Stomach (tissue), 4 donors: ENCODE measurements at regions not wholly inside any gene's neighbourhood (a gene's known extent, or its start where the extent isn't known, plus 50 kb on each side); places are given as distances from the start of the nearest gene placed in this dataset.

ENCODE experiments used
- EP300 ChIP-seq: sonication (generic); formaldehyde crosslinking; IDR thresholded peaks from one replicate; pipeline ENCODE4 v1.6.1; 2017; ENCODE audit warnings: antibody characterized with exemption
- POLR2A ChIP-seq, 4 donors: fragments of 450-650 bp; IDR thresholded peaks; one replicate each; pipeline ENCODE4 v1.6.1; 2016; ENCODE audit warnings: antibody characterized with exemption in 4 of 4, control low read depth in 2 of 4, mild to moderate bottlenecking in 1 of 4, moderate library complexity in 1 of 4
- POLR2AphosphoS5 ChIP-seq, 3 donors: sonication (generic); formaldehyde crosslinking; IDR thresholded peaks; one replicate each; pipeline ENCODE4 v1.6.1; 2016; ENCODE audit warnings: antibody characterized with exemption in 3 of 3
- TF ChIP-seq, protein P1 (sequence below), 7 experiments: fragments of 450-650 bp in 4 of 7; fragments of 200-600 bp in 3 of 7; sonication (generic) in 3 of 7; IDR thresholded peaks; one replicate each; pipeline ENCODE4 v1.5.1; 2016 to 2019; ENCODE audit warnings: antibody characterized with exemption in 7 of 7, control low read depth in 2 of 7, mild to moderate bottlenecking in 1 of 7

- TF ChIP-seq, protein P1, sequence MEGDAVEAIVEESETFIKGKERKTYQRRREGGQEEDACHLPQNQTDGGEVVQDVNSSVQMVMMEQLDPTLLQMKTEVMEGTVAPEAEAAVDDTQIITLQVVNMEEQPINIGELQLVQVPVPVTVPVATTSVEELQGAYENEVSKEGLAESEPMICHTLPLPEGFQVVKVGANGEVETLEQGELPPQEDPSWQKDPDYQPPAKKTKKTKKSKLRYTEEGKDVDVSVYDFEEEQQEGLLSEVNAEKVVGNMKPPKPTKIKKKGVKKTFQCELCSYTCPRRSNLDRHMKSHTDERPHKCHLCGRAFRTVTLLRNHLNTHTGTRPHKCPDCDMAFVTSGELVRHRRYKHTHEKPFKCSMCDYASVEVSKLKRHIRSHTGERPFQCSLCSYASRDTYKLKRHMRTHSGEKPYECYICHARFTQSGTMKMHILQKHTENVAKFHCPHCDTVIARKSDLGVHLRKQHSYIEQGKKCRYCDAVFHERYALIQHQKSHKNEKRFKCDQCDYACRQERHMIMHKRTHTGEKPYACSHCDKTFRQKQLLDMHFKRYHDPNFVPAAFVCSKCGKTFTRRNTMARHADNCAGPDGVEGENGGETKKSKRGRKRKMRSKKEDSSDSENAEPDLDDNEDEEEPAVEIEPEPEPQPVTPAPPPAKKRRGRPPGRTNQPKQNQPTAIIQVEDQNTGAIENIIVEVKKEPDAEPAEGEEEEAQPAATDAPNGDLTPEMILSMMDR (IDR thresholded peaks at IDR 0.05) = no peak
- no peak for TF ChIP-seq POLR2A (IDR thresholded peaks at IDR 0.05)
- no peak for TF ChIP-seq EP300
- TF ChIP-seq POLR2AphosphoS5 (IDR thresholded peaks at IDR 0.05) = no peak
Observed at GRCh38 chr3:144164352-144164751, 192.7 kb downstream of the DIPK2A start.
